WTC11 (cell line): ENCODE measurements at regions not wholly inside any gene's neighbourhood (a gene's known extent, or its start where the extent isn't known, plus 50 kb on each side); places are given as distances from the start of the nearest gene placed in this dataset.

Experiments used
- CREB1 ChIP-seq: sonication (generic); formaldehyde crosslinking; IDR thresholded peaks from 2 replicates; pipeline ENCODE4 v1.8.0; 2023; ENCODE audit warnings: mild to moderate bottlenecking, missing genetic modification reagents
- CTCF ChIP-seq: fragments of 200-600 bp; IDR thresholded peaks from 2 replicates; pipeline ENCODE4 v1.8.0; 2022; ENCODE audit warnings: antibody characterized with exemption
- FOXK1 ChIP-seq: sonication (generic); formaldehyde crosslinking; IDR thresholded peaks from 2 replicates; pipeline ENCODE4 v1.8.0; 2022; ENCODE audit warnings: mild to moderate bottlenecking, moderate library complexity, missing genetic modification reagents
- GTF2I ChIP-seq: fragments of 250-450 bp; sonication (Bioruptor Pico); conservative IDR thresholded peaks from 2 replicates; pipeline ENCODE4 v1.4.0; 2021; ENCODE audit warnings: mild to moderate bottlenecking
- NFE2L1 ChIP-seq: sonication (generic); formaldehyde crosslinking; IDR thresholded peaks from 2 replicates; pipeline ENCODE4 v1.8.1; 2023; ENCODE audit warnings: missing genetic modification reagents
- SP1 ChIP-seq: sonication (generic); formaldehyde crosslinking; conservative IDR thresholded peaks from 2 replicates; pipeline ENCODE4 v1.8.1; 2022; ENCODE audit warnings: missing genetic modification reagents
- TF ChIP-seq, protein P1 (sequence below): sonication (generic); formaldehyde crosslinking; IDR thresholded peaks from 2 replicates; pipeline ENCODE4 v1.8.1; 2023; ENCODE audit warnings: mild to moderate bottlenecking, missing genetic modification reagents, moderate library complexity
- TF ChIP-seq, protein P2 (sequence below): sonication (generic); formaldehyde crosslinking; IDR thresholded peaks from 2 replicates; pipeline ENCODE4 v1.8.0; 2022; ENCODE audit warnings: mild to moderate bottlenecking, missing genetic modification reagents
- TF ChIP-seq, protein P3 (sequence below): sonication (generic); formaldehyde crosslinking; conservative IDR thresholded peaks from 2 replicates; pipeline ENCODE4 v1.8.1; 2023; ENCODE audit warnings: mild to moderate bottlenecking, low read depth, missing genetic modification reagents, moderate library complexity

GRCh38 chr6:163860287-163861081 is 446.0 kb downstream of the QKI start:
- TF ChIP-seq, protein P1, sequence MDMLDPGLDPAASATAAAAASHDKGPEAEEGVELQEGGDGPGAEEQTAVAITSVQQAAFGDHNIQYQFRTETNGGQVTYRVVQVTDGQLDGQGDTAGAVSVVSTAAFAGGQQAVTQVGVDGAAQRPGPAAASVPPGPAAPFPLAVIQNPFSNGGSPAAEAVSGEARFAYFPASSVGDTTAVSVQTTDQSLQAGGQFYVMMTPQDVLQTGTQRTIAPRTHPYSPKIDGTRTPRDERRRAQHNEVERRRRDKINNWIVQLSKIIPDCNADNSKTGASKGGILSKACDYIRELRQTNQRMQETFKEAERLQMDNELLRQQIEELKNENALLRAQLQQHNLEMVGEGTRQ = no peak
- TF ChIP-seq CREB1 (CRISPR knock-in tag) (no peak), CTCF (no peak), FOXK1 (CRISPR knock-in tag) (no peak), GTF2I (CRISPR knock-in tag) (no peak), SP1 (no peak), NFE2L1 (no peak)
- TF ChIP-seq, protein P2, sequence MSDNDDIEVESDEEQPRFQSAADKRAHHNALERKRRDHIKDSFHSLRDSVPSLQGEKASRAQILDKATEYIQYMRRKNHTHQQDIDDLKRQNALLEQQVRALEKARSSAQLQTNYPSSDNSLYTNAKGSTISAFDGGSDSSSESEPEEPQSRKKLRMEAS (CRISPR knock-in tag) = no peak
- TF ChIP-seq, protein P3, sequence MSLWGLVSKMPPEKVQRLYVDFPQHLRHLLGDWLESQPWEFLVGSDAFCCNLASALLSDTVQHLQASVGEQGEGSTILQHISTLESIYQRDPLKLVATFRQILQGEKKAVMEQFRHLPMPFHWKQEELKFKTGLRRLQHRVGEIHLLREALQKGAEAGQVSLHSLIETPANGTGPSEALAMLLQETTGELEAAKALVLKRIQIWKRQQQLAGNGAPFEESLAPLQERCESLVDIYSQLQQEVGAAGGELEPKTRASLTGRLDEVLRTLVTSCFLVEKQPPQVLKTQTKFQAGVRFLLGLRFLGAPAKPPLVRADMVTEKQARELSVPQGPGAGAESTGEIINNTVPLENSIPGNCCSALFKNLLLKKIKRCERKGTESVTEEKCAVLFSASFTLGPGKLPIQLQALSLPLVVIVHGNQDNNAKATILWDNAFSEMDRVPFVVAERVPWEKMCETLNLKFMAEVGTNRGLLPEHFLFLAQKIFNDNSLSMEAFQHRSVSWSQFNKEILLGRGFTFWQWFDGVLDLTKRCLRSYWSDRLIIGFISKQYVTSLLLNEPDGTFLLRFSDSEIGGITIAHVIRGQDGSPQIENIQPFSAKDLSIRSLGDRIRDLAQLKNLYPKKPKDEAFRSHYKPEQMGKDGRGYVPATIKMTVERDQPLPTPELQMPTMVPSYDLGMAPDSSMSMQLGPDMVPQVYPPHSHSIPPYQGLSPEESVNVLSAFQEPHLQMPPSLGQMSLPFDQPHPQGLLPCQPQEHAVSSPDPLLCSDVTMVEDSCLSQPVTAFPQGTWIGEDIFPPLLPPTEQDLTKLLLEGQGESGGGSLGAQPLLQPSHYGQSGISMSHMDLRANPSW (CRISPR knock-in tag) = no peak
